ENCODE measurements at regions not wholly inside any gene's neighbourhood (a gene's known extent, or its start where the extent isn't known, plus 50 kb on each side); places are given as distances from the start of the nearest gene placed in this dataset.

GRCh38 chr12:14280921-14281320 lies 84.6 kb upstream of the ATF7IP start:
- TF ChIP-seq TAF1 (IDR thresholded peaks at IDR 0.05; ENCODE audit: low read depth) (no peak), NFIC (IDR thresholded peaks at IDR 0.05) (no peak), EP300 (IDR thresholded peaks at IDR 0.05; ENCODE audit: borderline replicate concordance) (no peak), TCF12 (IDR thresholded peaks at IDR 0.05; ENCODE audit: low read depth) (no peak), TEAD4 (IDR thresholded peaks at IDR 0.05) (no peak), ZBTB7A (IDR thresholded peaks at IDR 0.05; ENCODE audit: low read depth) (no peak), YY1 (IDR thresholded peaks at IDR 0.05; ENCODE audit: low read depth) (no peak)
- TF ChIP-seq, protein P1, sequence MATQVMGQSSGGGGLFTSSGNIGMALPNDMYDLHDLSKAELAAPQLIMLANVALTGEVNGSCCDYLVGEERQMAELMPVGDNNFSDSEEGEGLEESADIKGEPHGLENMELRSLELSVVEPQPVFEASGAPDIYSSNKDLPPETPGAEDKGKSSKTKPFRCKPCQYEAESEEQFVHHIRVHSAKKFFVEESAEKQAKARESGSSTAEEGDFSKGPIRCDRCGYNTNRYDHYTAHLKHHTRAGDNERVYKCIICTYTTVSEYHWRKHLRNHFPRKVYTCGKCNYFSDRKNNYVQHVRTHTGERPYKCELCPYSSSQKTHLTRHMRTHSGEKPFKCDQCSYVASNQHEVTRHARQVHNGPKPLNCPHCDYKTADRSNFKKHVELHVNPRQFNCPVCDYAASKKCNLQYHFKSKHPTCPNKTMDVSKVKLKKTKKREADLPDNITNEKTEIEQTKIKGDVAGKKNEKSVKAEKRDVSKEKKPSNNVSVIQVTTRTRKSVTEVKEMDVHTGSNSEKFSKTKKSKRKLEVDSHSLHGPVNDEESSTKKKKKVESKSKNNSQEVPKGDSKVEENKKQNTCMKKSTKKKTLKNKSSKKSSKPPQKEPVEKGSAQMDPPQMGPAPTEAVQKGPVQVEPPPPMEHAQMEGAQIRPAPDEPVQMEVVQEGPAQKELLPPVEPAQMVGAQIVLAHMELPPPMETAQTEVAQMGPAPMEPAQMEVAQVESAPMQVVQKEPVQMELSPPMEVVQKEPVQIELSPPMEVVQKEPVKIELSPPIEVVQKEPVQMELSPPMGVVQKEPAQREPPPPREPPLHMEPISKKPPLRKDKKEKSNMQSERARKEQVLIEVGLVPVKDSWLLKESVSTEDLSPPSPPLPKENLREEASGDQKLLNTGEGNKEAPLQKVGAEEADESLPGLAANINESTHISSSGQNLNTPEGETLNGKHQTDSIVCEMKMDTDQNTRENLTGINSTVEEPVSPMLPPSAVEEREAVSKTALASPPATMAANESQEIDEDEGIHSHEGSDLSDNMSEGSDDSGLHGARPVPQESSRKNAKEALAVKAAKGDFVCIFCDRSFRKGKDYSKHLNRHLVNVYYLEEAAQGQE (IDR thresholded peaks at IDR 0.05; ENCODE audit: low read depth) = no peak

- TF ChIP-seq EP300 (IDR thresholded peaks at IDR 0.05; ENCODE audit: borderline replicate concordance) = no peak
- no peak for TF ChIP-seq YY1 (IDR thresholded peaks at IDR 0.05; ENCODE audit: low read depth)
- TF ChIP-seq CREB1 (IDR thresholded peaks at IDR 0.05; ENCODE audit: low read depth) = no peak
- no peak for TF ChIP-seq TAF1 (IDR thresholded peaks at IDR 0.05; ENCODE audit: low read depth)
- TF ChIP-seq, protein P1 (IDR thresholded peaks at IDR 0.05; ENCODE audit: low read depth) = no peak
- TF ChIP-seq CEBPB (IDR thresholded peaks at IDR 0.05) = no peak
- TF ChIP-seq, protein P2, sequence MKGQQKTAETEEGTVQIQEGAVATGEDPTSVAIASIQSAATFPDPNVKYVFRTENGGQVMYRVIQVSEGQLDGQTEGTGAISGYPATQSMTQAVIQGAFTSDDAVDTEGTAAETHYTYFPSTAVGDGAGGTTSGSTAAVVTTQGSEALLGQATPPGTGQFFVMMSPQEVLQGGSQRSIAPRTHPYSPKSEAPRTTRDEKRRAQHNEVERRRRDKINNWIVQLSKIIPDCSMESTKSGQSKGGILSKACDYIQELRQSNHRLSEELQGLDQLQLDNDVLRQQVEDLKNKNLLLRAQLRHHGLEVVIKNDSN (IDR thresholded peaks at IDR 0.05) = no peak
- TF ChIP-seq EGR1 (IDR thresholded peaks at IDR 0.05) = no peak
- no peak for TF ChIP-seq TEAD4 (IDR thresholded peaks at IDR 0.05)
- TF ChIP-seq, protein P3, sequence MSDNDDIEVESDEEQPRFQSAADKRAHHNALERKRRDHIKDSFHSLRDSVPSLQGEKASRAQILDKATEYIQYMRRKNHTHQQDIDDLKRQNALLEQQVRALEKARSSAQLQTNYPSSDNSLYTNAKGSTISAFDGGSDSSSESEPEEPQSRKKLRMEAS (IDR thresholded peaks at IDR 0.05) = no peak
- TF ChIP-seq RAD21 (IDR thresholded peaks at IDR 0.05; ENCODE audit: low read depth) = no peak
- TF ChIP-seq TCF12 (IDR thresholded peaks at IDR 0.05; ENCODE audit: low read depth) = no peak
- no peak for TF ChIP-seq FOXM1 (IDR thresholded peaks at IDR 0.05; ENCODE audit: borderline replicate concordance, low read depth)
- TF ChIP-seq ZBTB7A (IDR thresholded peaks at IDR 0.05; ENCODE audit: low read depth) = no peak
- no peak for TF ChIP-seq NFIC (IDR thresholded peaks at IDR 0.05)
Observed at GRCh38 chr12:14281539-14281938, 83.9 kb upstream of the ATF7IP start.

- TF ChIP-seq TCF12 (IDR thresholded peaks at IDR 0.05; ENCODE audit: low read depth) (no peak), TEAD4 (IDR thresholded peaks at IDR 0.05) (no peak), TAF1 (IDR thresholded peaks at IDR 0.05; ENCODE audit: low read depth) (no peak), ZBTB7A (IDR thresholded peaks at IDR 0.05; ENCODE audit: low read depth) (no peak), CEBPB (IDR thresholded peaks at IDR 0.05) (no peak), FOXM1 (IDR thresholded peaks at IDR 0.05; ENCODE audit: borderline replicate concordance, low read depth) (no peak), RAD21 (IDR thresholded peaks at IDR 0.05; ENCODE audit: low read depth) (no peak), EP300 (IDR thresholded peaks at IDR 0.05; ENCODE audit: borderline replicate concordance) (no peak), CREB1 (IDR thresholded peaks at IDR 0.05; ENCODE audit: low read depth) (no peak), NFIC (IDR thresholded peaks at IDR 0.05) (no peak), EGR1 (IDR thresholded peaks at IDR 0.05) (no peak), YY1 (IDR thresholded peaks at IDR 0.05; ENCODE audit: low read depth) (no peak)
- TF ChIP-seq, protein P2 (IDR thresholded peaks at IDR 0.05) = no peak
- TF ChIP-seq, protein P3 (IDR thresholded peaks at IDR 0.05) = no peak
- TF ChIP-seq, protein P1 (IDR thresholded peaks at IDR 0.05; ENCODE audit: low read depth) = no peak
Observed at GRCh38 chr12:14283489-14284144, 81.9 kb upstream of the ATF7IP start.

GRCh38 chr12:14284184-14284722 lies 81.2 kb upstream of the ATF7IP start:
- TF ChIP-seq, protein P3 (IDR thresholded peaks at IDR 0.05) = no peak
- TF ChIP-seq, protein P2 (IDR thresholded peaks at IDR 0.05) = no peak
- TF ChIP-seq TEAD4 (IDR thresholded peaks at IDR 0.05) (no peak), FOXM1 (IDR thresholded peaks at IDR 0.05; ENCODE audit: borderline replicate concordance, low read depth) (no peak), TAF1 (IDR thresholded peaks at IDR 0.05; ENCODE audit: low read depth) (no peak), NFIC (IDR thresholded peaks at IDR 0.05) (no peak), ZBTB7A (IDR thresholded peaks at IDR 0.05; ENCODE audit: low read depth) (no peak), CREB1 (IDR thresholded peaks at IDR 0.05; ENCODE audit: low read depth) (no peak), EGR1 (IDR thresholded peaks at IDR 0.05) (no peak), RAD21 (IDR thresholded peaks at IDR 0.05; ENCODE audit: low read depth) (no peak), YY1 (IDR thresholded peaks at IDR 0.05; ENCODE audit: low read depth) (no peak), CEBPB (IDR thresholded peaks at IDR 0.05) (no peak), TCF12 (IDR thresholded peaks at IDR 0.05; ENCODE audit: low read depth) (no peak)
- TF ChIP-seq, protein P1 (IDR thresholded peaks at IDR 0.05; ENCODE audit: low read depth) = no peak

Data from Ishikawa (cell line).